Liver (tissue), 3 donors: ENCODE measurements at regions not wholly inside any gene's neighbourhood (a gene's known extent, or its start where the extent isn't known, plus 50 kb on each side); places are given as distances from the start of the nearest gene placed in this dataset.

Experiments
- EGR1 ChIP-seq, 2 donors: IDR thresholded peaks; 2 replicates each; pipeline ENCODE4 v1.6.1; 2016 to 2018; ENCODE audit warnings: antibody characterized with exemption in 2 of 2, low read depth in 2 of 2
- FOXA1 ChIP-seq: IDR thresholded peaks from 2 replicates; pipeline ENCODE4 v1.6.1; 2016; ENCODE audit warnings: antibody characterized with exemption
- HNF4A ChIP-seq, 2 donors: conservative IDR thresholded peaks; 2 replicates each; pipeline ENCODE4 v1.6.1; 2016; ENCODE audit warnings: antibody characterized with exemption in 2 of 2, mild to moderate bottlenecking in 2 of 2
- JUND ChIP-seq, 2 donors: IDR thresholded peaks; 2 replicates each; pipeline ENCODE4 v1.6.1; 2016; ENCODE audit warnings: antibody characterized with exemption in 2 of 2
- RAD21 ChIP-seq, 2 donors: IDR thresholded peaks; 2 replicates each; pipeline ENCODE4 v1.6.1; 2016; ENCODE audit warnings: antibody characterized with exemption in 2 of 2, mild to moderate bottlenecking in 2 of 2
- TAF1 ChIP-seq: conservative IDR thresholded peaks from 2 replicates; pipeline ENCODE4 v1.6.1; 2016; ENCODE audit warnings: antibody characterized with exemption, mild to moderate bottlenecking
- YY1 ChIP-seq: IDR thresholded peaks from 2 replicates; pipeline ENCODE4 v1.6.1; 2016; ENCODE audit warnings: antibody characterized with exemption, mild to moderate bottlenecking
- TF ChIP-seq, protein P1 (sequence below): IDR thresholded peaks from 2 replicates; pipeline ENCODE4 v1.6.1; 2016; ENCODE audit warnings: antibody characterized with exemption, mild to moderate bottlenecking
- TF ChIP-seq, protein P2 (sequence below): fragments of 150-350 bp; IDR thresholded peaks from 2 replicates; pipeline ENCODE4 v1.5.1; 2017; ENCODE audit warnings: improper control_type of control experiment, low read depth, low read length; ENCODE audit not compliant: missing input control
- TF ChIP-seq, protein P3 (sequence below): IDR thresholded peaks from 2 replicates; pipeline ENCODE4 v1.6.1; 2016; ENCODE audit warnings: antibody characterized with exemption
- TF ChIP-seq, protein P4 (sequence below): IDR thresholded peaks from 2 replicates; pipeline ENCODE4 v1.6.1; 2016; ENCODE audit warnings: antibody characterized with exemption
- TF ChIP-seq, protein P5 (sequence below): IDR thresholded peaks from 2 replicates; pipeline ENCODE4 v1.6.1; 2016; ENCODE audit warnings: antibody characterized with exemption
- donor health status: healthy.
- donor health status: healthy.

DNA sequence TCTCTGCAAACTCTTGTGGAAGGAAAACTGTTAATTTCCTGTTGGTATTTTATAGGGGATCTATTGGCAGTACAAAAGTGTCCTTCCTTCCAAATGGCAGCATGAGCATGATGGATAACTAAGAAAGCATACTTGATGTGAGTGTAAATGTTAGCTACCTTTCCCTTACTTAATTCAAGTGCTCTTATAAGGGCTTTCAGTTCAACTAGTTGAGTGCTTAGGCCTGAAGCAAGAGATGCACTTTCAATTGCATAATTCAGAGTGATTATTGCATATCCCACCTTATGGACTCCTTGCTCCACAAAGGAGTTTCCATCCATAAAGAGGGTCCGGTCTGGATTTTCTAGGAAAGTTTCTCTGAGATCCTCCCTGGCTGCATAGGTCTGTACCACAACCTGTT, 56.3 kb upstream of the CYP2C8 start:
- TF ChIP-seq, protein P1, sequence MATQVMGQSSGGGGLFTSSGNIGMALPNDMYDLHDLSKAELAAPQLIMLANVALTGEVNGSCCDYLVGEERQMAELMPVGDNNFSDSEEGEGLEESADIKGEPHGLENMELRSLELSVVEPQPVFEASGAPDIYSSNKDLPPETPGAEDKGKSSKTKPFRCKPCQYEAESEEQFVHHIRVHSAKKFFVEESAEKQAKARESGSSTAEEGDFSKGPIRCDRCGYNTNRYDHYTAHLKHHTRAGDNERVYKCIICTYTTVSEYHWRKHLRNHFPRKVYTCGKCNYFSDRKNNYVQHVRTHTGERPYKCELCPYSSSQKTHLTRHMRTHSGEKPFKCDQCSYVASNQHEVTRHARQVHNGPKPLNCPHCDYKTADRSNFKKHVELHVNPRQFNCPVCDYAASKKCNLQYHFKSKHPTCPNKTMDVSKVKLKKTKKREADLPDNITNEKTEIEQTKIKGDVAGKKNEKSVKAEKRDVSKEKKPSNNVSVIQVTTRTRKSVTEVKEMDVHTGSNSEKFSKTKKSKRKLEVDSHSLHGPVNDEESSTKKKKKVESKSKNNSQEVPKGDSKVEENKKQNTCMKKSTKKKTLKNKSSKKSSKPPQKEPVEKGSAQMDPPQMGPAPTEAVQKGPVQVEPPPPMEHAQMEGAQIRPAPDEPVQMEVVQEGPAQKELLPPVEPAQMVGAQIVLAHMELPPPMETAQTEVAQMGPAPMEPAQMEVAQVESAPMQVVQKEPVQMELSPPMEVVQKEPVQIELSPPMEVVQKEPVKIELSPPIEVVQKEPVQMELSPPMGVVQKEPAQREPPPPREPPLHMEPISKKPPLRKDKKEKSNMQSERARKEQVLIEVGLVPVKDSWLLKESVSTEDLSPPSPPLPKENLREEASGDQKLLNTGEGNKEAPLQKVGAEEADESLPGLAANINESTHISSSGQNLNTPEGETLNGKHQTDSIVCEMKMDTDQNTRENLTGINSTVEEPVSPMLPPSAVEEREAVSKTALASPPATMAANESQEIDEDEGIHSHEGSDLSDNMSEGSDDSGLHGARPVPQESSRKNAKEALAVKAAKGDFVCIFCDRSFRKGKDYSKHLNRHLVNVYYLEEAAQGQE, result no peak
- TF ChIP-seq, protein P2, sequence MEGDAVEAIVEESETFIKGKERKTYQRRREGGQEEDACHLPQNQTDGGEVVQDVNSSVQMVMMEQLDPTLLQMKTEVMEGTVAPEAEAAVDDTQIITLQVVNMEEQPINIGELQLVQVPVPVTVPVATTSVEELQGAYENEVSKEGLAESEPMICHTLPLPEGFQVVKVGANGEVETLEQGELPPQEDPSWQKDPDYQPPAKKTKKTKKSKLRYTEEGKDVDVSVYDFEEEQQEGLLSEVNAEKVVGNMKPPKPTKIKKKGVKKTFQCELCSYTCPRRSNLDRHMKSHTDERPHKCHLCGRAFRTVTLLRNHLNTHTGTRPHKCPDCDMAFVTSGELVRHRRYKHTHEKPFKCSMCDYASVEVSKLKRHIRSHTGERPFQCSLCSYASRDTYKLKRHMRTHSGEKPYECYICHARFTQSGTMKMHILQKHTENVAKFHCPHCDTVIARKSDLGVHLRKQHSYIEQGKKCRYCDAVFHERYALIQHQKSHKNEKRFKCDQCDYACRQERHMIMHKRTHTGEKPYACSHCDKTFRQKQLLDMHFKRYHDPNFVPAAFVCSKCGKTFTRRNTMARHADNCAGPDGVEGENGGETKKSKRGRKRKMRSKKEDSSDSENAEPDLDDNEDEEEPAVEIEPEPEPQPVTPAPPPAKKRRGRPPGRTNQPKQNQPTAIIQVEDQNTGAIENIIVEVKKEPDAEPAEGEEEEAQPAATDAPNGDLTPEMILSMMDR, result no peak
- TF ChIP-seq EGR1 (IDR thresholded peaks at IDR 0.05; ENCODE audit: low read depth in 2 of 2) (no peak), YY1 (no peak), RAD21 (IDR thresholded peaks at IDR 0.05) (no peak), JUND (IDR thresholded peaks at IDR 0.05) (no peak), TAF1 (no peak), HNF4A (conservative IDR thresholded peaks at IDR 0.05) (no peak), FOXA1 (no peak)
- TF ChIP-seq, protein P3, sequence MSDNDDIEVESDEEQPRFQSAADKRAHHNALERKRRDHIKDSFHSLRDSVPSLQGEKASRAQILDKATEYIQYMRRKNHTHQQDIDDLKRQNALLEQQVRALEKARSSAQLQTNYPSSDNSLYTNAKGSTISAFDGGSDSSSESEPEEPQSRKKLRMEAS, result no peak
- TF ChIP-seq, protein P4, sequence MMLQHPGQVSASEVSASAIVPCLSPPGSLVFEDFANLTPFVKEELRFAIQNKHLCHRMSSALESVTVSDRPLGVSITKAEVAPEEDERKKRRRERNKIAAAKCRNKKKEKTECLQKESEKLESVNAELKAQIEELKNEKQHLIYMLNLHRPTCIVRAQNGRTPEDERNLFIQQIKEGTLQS, result no peak
- TF ChIP-seq, protein P5, sequence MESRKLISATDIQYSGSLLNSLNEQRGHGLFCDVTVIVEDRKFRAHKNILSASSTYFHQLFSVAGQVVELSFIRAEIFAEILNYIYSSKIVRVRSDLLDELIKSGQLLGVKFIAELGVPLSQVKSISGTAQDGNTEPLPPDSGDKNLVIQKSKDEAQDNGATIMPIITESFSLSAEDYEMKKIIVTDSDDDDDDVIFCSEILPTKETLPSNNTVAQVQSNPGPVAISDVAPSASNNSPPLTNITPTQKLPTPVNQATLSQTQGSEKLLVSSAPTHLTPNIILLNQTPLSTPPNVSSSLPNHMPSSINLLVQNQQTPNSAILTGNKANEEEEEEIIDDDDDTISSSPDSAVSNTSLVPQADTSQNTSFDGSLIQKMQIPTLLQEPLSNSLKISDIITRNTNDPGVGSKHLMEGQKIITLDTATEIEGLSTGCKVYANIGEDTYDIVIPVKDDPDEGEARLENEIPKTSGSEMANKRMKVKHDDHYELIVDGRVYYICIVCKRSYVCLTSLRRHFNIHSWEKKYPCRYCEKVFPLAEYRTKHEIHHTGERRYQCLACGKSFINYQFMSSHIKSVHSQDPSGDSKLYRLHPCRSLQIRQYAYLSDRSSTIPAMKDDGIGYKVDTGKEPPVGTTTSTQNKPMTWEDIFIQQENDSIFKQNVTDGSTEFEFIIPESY, result no peak
